NCI-H187 (cell line): ENCODE measurements at regions not wholly inside any gene's neighbourhood (a gene's known extent, or its start where the extent isn't known, plus 50 kb on each side); places are given as distances from the start of the nearest gene placed in this dataset.
A peak's percentile ranks its signal among the peaks of the same experiment; 100 is the strongest.

Experiments used
- DNase-seq, 2 experiments: peaks; one replicate each; lab custom pipeline; 2025; lab: John Stamatoyannopoulos, UW

- DNase-seq, result no peak
These were observed 58.9 kb downstream of the DIRAS3 start for GRCh38 chr1:67991546-67991945.

- no peak for DNase-seq
These were observed 62.4 kb downstream of the DIRAS3 start for GRCh38 chr1:67988066-67988465.

- DNase-seq, result no peak
These were observed 63.2 kb downstream of the DIRAS3 start for GRCh38 chr1:67987046-67987799.

GRCh38 chr1:67983867-67984266 lies 66.6 kb downstream of the DIRAS3 start:
- DNase-seq, result no peak

GRCh38 chr1:67980028-67980427 lies 70.4 kb downstream of the DIRAS3 start:
- DNase-seq, result no peak

DNA sequence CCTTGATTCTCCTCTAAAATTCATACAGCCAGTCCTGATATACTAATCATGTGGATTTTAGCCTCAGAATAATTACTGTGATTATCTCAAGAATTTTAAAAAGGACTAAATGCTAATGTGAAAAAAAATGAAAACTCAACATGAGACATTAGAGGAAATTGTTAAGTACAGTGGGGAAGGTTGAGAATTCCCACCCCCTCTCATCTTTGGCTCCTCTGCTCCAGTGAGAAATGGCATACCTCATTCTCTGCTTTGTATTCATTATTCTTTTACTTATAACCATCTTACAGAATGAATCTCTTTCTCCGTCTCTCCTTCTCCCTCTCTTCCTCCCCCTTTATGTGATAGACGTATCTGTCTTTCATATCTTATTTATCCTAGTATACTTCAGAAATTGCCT lies 70.9 kb downstream of the DIRAS3 start:
- DNase-seq, result no peak

DNA sequence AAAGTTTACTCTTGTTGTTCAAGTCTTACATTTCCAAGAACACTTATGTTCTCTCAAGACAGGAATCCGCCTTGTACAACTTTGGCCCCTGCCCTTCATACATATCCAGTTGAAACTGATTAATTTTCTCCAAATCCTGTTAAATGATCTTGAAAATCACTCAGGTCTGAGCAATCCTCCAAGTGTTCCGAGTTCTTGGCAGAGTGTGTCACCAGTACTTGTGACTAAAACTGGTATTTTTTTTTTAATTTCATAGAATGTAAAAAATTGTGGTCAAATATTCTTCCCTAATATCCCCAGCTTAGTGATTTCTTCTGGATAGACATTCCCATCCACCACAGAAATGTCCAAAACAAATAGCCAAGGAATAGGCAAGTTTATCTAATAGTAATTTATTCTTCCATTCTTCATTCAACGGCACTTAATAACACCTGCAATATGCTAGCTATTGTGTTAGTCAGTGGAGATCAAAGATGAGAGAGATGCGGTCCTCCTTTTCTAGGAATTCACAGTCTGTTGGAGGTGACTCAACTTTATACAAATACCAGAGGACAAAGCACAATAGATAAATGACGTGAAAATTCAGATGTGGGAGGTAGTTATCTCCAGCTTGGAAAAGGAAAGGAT lies 71.4 kb downstream of the DIRAS3 start:
- no peak for DNase-seq

- DNase-seq, result no peak
These were observed 72.7 kb downstream of the DIRAS3 start for GRCh38 chr1:67977756-67978155.

DNA sequence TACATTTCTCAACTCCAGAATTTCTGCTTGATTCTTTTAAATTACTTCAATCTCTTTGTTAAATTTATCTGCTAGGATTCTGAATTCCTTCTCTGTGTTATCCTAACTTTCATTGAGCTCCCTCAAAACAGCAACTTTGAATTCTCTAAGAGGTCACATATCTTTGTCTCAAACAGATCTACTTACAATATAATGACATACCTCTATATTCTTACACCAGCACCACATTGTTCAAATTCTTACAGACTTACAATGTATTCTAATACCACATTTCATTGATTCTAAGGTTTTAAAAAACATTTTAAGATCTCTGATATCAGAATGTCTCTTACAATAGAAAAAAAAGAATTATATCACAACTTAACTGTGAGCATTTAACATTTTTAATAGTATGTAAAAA lies 77.4 kb downstream of the DIRAS3 start:
- no peak for DNase-seq

- DNase-seq, result no peak
These were observed 80.3 kb downstream of the DIRAS3 start for GRCh38 chr1:67970088-67970487.

- DNase-seq, result no peak
These were observed 81.0 kb downstream of the DIRAS3 start for GRCh38 chr1:67969446-67969845.

DNA sequence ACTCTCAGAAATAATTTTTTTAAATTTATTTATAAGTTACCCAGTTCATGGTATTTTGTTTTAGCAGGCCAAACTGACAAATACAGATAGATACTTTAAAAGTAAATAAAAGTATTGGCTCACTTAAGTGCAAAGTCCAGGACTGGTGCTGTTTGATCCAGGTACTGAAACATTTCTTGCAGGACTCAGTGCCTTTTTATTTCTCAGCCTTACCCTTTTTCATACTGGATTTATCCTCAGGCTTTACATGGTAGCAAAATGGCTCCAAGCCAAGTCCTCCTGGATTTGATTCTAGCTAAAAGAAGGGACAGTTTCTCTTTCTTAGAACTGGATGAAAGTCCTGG lies 83.8 kb downstream of the DIRAS3 start:
- DNase-seq, result no peak

- no peak for DNase-seq
These were observed 84.3 kb downstream of the DIRAS3 start for GRCh38 chr1:67965995-67966665.

- no peak for DNase-seq
These were observed 87.2 kb downstream of the DIRAS3 start for GRCh38 chr1:67963263-67963662.

DNA sequence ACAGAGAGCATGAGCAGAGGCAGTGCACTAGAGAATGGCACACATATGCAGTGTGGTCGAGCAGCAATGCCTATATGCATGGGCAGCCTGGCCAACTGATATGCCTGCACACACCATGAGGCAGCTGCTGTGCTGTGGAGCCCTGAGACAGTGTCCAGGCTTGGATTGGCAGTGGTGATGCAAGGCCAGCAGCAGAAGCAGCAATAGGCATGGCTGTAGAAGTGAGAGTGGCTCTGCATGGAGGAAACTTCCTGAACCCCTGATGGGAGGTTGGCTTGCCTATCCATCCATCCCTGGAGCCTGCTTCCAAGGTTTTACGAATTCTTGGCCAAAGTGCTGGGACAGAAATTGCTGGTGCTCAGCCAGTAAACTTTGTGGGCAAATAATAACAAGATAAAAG lies 89.7 kb downstream of the DIRAS3 start:
- DNase-seq, result no peak

DNA sequence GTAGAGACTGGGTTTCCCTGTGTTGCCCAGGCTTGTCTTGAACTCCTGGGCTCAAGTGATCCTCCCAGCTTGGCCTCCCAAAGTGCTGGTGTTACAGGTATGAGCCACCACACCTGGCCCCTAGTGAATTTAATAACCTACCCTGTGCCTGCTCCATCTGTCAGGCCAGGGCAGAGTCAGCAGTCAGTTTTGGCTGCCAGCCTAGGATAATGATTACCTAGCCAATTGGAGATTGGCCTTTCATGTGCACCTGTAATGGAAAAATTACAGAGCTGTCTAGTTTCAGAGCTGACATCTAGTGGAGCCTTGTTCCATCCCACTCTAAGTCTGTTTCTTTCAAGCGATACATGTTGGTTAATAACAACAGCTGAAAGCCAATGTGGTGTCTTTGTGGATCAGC lies 92.0 kb downstream of the DIRAS3 start:
- no peak for DNase-seq

- DNase-seq, result no peak
These were observed 93.4 kb downstream of the DIRAS3 start for GRCh38 chr1:67957066-67957465.

GRCh38 chr1:67956116-67956515 lies 94.3 kb downstream of the DIRAS3 start:
- no peak for DNase-seq

DNA sequence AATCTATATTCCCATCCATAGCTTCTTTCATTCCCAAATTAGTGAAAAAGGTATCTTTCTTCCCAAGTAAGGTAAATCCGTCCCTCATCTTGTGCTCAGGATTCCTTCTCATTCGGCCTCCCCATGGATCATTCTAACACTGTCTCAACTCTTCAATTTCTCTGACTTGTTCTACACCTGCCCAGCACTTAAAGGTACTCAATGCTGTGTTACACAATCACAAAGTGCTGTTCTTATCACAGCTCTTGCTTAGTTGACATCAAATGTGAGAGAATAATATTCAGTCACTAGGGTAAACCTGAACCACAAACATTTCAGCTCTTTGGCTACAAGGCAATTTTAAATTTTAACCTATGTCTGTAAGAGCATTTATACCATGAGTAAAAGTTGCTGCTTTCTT lies 94.8 kb downstream of the DIRAS3 start:
- no peak for DNase-seq

DNA sequence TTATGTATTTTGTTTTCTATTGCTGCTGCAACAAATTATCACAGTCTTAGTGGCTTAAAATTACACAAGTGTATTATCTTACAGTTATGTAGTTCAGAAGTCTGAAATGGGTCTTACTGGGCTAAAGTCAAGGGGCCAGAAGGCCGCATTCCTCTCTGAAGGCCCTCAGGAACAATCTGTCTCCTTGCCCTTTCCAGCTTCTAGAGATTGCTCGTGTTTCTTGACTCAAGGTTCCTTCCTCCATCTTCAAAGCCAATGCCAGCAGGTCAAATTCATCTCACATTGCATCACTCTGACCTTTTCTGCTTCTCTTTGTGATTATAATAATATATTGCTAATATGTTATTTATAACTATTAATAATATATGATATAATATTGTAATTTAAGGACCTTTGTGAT lies 97.1 kb downstream of the DIRAS3 start:
- DNase-seq, result no peak

GRCh38 chr1:67952071-67952470 lies 98.4 kb downstream of the DIRAS3 start:
- peak; percentile 53 to 55 for DNase-seq

- no peak for DNase-seq
These were observed 99.4 kb downstream of the DIRAS3 start for GRCh38 chr1:67951014-67951413.
